ENCODE measurements at regions not wholly inside any gene's neighbourhood (a gene's known extent, or its start where the extent isn't known, plus 50 kb on each side); places are given as distances from the start of the nearest gene placed in this dataset.

DNA sequence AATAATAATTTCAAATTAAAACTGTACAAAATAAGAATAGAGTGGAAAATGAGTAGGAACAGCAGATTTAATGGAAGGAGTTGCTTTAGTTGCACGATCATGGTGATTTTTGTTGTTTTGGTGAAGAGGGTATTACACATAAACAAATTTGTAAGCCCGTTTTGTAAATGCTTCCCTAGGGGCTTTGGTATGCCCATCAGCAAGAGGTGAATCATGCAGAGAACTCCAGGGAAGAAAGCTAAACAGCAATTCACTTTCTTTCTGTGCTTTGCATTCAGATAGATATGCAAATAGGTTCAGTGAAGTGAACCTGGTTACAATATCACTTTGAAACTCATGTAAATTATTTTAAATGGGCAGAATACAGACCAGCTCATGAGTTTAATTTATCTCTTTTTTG, 422.2 kb upstream of the MTPN start:
- TF ChIP-seq POLR2A (IDR thresholded peaks at IDR 0.05) (no peak), POLR2AphosphoS5 (IDR thresholded peaks at IDR 0.05) (no peak)
- TF ChIP-seq, protein P1, sequence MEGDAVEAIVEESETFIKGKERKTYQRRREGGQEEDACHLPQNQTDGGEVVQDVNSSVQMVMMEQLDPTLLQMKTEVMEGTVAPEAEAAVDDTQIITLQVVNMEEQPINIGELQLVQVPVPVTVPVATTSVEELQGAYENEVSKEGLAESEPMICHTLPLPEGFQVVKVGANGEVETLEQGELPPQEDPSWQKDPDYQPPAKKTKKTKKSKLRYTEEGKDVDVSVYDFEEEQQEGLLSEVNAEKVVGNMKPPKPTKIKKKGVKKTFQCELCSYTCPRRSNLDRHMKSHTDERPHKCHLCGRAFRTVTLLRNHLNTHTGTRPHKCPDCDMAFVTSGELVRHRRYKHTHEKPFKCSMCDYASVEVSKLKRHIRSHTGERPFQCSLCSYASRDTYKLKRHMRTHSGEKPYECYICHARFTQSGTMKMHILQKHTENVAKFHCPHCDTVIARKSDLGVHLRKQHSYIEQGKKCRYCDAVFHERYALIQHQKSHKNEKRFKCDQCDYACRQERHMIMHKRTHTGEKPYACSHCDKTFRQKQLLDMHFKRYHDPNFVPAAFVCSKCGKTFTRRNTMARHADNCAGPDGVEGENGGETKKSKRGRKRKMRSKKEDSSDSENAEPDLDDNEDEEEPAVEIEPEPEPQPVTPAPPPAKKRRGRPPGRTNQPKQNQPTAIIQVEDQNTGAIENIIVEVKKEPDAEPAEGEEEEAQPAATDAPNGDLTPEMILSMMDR (IDR thresholded peaks at IDR 0.05): no peak

All from transverse colon (tissue), 4 donors.